Uterus (tissue), 3 donors: ENCODE measurements at regions not wholly inside any gene's neighbourhood (a gene's known extent, or its start where the extent isn't known, plus 50 kb on each side); places are given as distances from the start of the nearest gene placed in this dataset.
A peak's percentile ranks its signal among the peaks of the same experiment; 100 is the strongest.

ENCODE experiments used
- DNase-seq, 2 donors: peaks; one replicate each; pipeline ENCODE4 v3.0.0-alpha.2; 2019 to 2020
- H3K27ac ChIP-seq, 2 donors: fragments of 200-600 bp; sonication (generic); 1 replicate in 1 of 2; 2 replicates in 1 of 2; pipeline ENCODE4 v1.5.1; 2016 to 2018
- H3K27me3 ChIP-seq, 2 donors: fragments of 200-600 bp; sonication (generic); one replicate each; pipeline ENCODE4 v1.5.1; 2018 to 2019; ENCODE audit warnings: control low read depth in 1 of 2
- H3K36me3 ChIP-seq, 2 donors: fragments of 200-600 bp; sonication (generic); one replicate each; pipeline ENCODE4 v1.5.1; 2019; ENCODE audit warnings: control low read depth in 1 of 2
- H3K4me1 ChIP-seq, 2 donors: fragments of 200-600 bp; sonication (generic); one replicate each; pipeline ENCODE4 v1.5.1; 2018 to 2019; ENCODE audit warnings: control low read depth in 1 of 2
- H3K4me3 ChIP-seq, 2 donors: fragments of 200-600 bp; sonication (generic); 1 replicate in 1 of 2; 2 replicates in 1 of 2; pipeline ENCODE4 v1.5.1; 2018 to 2019; ENCODE audit warnings: mild to moderate bottlenecking in 1 of 2
- H3K9me3 ChIP-seq, 2 donors: fragments of 200-600 bp; sonication (generic); one replicate each; pipeline ENCODE4 v1.5.1; 2019; ENCODE audit warnings: control low read depth in 1 of 2
- POLR2A ChIP-seq, 2 donors: fragments of 450-650 bp; IDR thresholded peaks; one replicate each; pipeline ENCODE4 v1.6.1; 2016; ENCODE audit warnings: antibody characterized with exemption in 2 of 2, mild to moderate bottlenecking in 1 of 2, moderate library complexity in 1 of 2
- intact Hi-C: fragments of 100-400 bp; cut with DNase I; formaldehyde crosslinking; loops from one replicate; pipeline ENCODE4 v1.15.1; 2023; ENCODE audit warnings: low total_unique reads
- TF ChIP-seq, protein P1 (sequence below), 4 experiments: fragments of 200-600 bp in 2 of 4; fragments of 450-650 bp in 2 of 4; sonication (generic) in 2 of 4; IDR thresholded peaks; one replicate each; pipeline ENCODE4 v1.5.1; 2016 to 2019; ENCODE audit warnings: antibody characterized with exemption in 4 of 4, mild to moderate bottlenecking in 2 of 4, moderate library complexity in 1 of 4
- donor health status: DM: yes; HTN: yes; CAD: no.

- no peak overlapping the region for H3K4me3 ChIP-seq
- TF ChIP-seq, protein P1, sequence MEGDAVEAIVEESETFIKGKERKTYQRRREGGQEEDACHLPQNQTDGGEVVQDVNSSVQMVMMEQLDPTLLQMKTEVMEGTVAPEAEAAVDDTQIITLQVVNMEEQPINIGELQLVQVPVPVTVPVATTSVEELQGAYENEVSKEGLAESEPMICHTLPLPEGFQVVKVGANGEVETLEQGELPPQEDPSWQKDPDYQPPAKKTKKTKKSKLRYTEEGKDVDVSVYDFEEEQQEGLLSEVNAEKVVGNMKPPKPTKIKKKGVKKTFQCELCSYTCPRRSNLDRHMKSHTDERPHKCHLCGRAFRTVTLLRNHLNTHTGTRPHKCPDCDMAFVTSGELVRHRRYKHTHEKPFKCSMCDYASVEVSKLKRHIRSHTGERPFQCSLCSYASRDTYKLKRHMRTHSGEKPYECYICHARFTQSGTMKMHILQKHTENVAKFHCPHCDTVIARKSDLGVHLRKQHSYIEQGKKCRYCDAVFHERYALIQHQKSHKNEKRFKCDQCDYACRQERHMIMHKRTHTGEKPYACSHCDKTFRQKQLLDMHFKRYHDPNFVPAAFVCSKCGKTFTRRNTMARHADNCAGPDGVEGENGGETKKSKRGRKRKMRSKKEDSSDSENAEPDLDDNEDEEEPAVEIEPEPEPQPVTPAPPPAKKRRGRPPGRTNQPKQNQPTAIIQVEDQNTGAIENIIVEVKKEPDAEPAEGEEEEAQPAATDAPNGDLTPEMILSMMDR (IDR thresholded peaks at IDR 0.05): no peak
- TF ChIP-seq POLR2A (IDR thresholded peaks at IDR 0.05): no peak
- H3K27ac ChIP-seq: no peak overlapping the region
- intact Hi-C loops: no loop called here
- H3K9me3 ChIP-seq: no peaks in the 10 kb centered on the region
- no peak for DNase-seq
- H3K36me3 ChIP-seq: no peaks in the 10 kb centered on the region
- H3K4me1 ChIP-seq: no peaks in the 10 kb centered on the region
- no peaks in the 10 kb centered on the region for H3K27me3 ChIP-seq
Measured at GRCh38 chr5:5625491-5625890, 203.0 kb downstream of the ICE1 start.

DNA sequence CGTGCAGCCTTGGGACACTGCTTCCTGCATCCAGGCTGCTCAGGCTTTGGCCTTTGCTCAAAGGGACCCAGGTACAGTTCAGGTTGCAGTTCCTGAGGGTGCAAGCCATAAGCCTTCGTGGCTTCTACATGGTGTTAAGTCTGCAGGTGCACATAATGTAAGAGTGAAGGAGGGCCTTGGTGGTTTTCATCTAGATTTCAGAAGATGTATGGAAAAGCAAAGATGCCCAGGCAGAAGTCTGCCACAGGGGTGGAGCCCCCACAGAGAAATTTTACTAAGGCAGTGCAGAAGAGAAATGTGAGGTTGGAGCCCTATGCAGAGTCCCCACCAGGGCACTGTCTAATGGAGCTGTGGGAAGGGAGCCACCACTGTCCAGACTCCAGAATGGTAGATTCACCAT is 200.9 kb downstream of the ICE1 start:
- H3K27me3 ChIP-seq: no peaks in the 10 kb centered on the region
- TF ChIP-seq POLR2A (IDR thresholded peaks at IDR 0.05): no peak
- TF ChIP-seq, protein P1 (IDR thresholded peaks at IDR 0.05): no peak
- H3K36me3 ChIP-seq: no peaks in the 10 kb centered on the region
- H3K4me3 ChIP-seq: no peak overlapping the region
- H3K9me3 ChIP-seq: no peaks in the 10 kb centered on the region
- DNase-seq: no peak
- H3K27ac ChIP-seq: no peak overlapping the region
- intact Hi-C loops: no loop called here
- H3K4me1 ChIP-seq: no peaks in the 10 kb centered on the region

DNA sequence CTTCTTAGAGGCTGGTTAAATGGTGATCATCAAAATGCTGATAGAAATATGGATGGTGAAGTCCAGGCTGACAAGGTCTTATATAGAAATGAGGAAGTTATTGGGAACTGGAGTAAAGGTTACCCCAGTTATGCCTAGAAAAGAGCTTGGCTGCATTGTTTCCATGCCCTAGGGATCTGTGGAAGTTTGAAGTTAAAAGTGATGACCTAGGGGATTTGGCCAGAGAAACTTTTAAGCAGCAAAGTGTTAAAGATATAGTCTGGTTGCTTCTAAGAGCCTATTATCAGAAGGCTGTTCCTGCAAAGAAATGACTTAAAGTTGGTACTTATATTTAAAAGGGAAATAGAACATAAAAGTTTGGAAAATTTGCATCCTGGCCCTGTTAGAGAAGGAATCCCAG is 200.3 kb downstream of the ICE1 start:
- no peaks in the 10 kb centered on the region for H3K27me3 ChIP-seq
- H3K4me1 ChIP-seq: no peaks in the 10 kb centered on the region
- H3K4me3 ChIP-seq: no peak overlapping the region
- H3K27ac ChIP-seq: no peak overlapping the region
- intact Hi-C loops: no loop called here
- TF ChIP-seq POLR2A (IDR thresholded peaks at IDR 0.05): no peak
- TF ChIP-seq, protein P1 (IDR thresholded peaks at IDR 0.05): no peak
- no peak for DNase-seq
- no peaks in the 10 kb centered on the region for H3K36me3 ChIP-seq
- no peaks in the 10 kb centered on the region for H3K9me3 ChIP-seq

DNA sequence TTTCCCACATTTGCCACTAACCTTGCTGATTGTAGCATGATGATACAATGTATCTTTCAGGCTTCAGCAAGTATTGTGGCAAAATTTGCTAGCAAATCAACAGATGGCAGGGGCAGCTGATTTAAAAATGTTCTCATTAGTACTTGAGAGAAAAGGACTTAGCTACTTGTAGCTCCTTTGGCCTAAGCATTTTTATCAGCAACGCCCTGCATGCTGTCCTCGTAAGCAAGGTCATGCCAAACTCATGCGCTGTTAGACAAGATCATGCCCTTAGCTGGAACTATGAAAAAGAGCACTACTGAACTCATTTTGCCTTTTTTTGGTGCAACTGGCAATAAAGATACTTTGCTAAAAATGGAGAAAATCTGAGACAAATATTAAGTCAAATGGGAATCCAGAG is 197.1 kb downstream of the ICE1 start:
- no peak for DNase-seq
- Histone ChIP-seq H3K27me3 (no peaks in the 10 kb centered on the region), H3K36me3 (no peaks in the 10 kb centered on the region), H3K27ac (no peak overlapping the region), H3K4me3 (no peak overlapping the region), H3K9me3 (no peaks in the 10 kb centered on the region), H3K4me1 (no peaks in the 10 kb centered on the region)
- TF ChIP-seq, protein P1 (IDR thresholded peaks at IDR 0.05): no peak
- no peak for TF ChIP-seq POLR2A (IDR thresholded peaks at IDR 0.05)
- intact Hi-C loops: no loop called here

GRCh38 chr5:5617024-5617423 is 194.5 kb downstream of the ICE1 start:
- no peaks in the 10 kb centered on the region for H3K27me3 ChIP-seq
- TF ChIP-seq POLR2A (IDR thresholded peaks at IDR 0.05): no peak
- TF ChIP-seq, protein P1 (IDR thresholded peaks at IDR 0.05): no peak
- H3K36me3 ChIP-seq: no peaks in the 10 kb centered on the region
- H3K4me3 ChIP-seq: no peak overlapping the region
- no peaks in the 10 kb centered on the region for H3K9me3 ChIP-seq
- H3K4me1 ChIP-seq: no peaks in the 10 kb centered on the region
- no peak for DNase-seq
- H3K27ac ChIP-seq: peak overlapping the region in 1 of 2 donors; percentile 9
- intact Hi-C loops: no loop called here
